GM12873 (cell line): ENCODE measurements at regions not wholly inside any gene's neighbourhood (a gene's known extent, or its start where the extent isn't known, plus 50 kb on each side); places are given as distances from the start of the nearest gene placed in this dataset.

Experiments
- TF ChIP-seq, protein P1 (sequence below): IDR thresholded peaks from 2 replicates; pipeline ENCODE4 v1.5.1; 2012; ENCODE audit warnings: low read depth, mild to moderate bottlenecking, moderate library complexity, low read length, control low read depth; ENCODE audit not compliant: insufficient read depth; ENCODE audit errors: missing control alignments

DNA sequence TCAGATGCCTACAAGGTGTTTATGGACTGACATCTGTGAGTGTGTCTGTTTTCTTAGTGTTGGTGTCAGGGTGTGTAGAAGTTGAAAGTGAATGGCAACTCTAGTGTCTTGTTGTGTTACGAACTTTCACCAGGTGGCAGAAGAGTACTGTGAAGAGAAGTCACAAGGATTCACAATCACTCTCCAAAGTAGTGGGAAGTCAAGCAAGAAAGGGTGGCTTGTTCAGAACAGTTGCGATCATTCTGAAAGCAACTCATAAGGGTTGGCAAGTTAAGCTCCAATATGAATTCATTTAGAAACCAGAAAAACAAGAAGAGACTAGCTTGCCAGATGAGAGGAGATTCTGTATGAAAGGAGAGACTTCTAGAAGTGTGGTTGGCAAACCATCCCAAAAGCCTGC is 86.1 kb downstream of the FASLG start:
- TF ChIP-seq, protein P1, sequence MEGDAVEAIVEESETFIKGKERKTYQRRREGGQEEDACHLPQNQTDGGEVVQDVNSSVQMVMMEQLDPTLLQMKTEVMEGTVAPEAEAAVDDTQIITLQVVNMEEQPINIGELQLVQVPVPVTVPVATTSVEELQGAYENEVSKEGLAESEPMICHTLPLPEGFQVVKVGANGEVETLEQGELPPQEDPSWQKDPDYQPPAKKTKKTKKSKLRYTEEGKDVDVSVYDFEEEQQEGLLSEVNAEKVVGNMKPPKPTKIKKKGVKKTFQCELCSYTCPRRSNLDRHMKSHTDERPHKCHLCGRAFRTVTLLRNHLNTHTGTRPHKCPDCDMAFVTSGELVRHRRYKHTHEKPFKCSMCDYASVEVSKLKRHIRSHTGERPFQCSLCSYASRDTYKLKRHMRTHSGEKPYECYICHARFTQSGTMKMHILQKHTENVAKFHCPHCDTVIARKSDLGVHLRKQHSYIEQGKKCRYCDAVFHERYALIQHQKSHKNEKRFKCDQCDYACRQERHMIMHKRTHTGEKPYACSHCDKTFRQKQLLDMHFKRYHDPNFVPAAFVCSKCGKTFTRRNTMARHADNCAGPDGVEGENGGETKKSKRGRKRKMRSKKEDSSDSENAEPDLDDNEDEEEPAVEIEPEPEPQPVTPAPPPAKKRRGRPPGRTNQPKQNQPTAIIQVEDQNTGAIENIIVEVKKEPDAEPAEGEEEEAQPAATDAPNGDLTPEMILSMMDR, result peak; percentile 81

DNA sequence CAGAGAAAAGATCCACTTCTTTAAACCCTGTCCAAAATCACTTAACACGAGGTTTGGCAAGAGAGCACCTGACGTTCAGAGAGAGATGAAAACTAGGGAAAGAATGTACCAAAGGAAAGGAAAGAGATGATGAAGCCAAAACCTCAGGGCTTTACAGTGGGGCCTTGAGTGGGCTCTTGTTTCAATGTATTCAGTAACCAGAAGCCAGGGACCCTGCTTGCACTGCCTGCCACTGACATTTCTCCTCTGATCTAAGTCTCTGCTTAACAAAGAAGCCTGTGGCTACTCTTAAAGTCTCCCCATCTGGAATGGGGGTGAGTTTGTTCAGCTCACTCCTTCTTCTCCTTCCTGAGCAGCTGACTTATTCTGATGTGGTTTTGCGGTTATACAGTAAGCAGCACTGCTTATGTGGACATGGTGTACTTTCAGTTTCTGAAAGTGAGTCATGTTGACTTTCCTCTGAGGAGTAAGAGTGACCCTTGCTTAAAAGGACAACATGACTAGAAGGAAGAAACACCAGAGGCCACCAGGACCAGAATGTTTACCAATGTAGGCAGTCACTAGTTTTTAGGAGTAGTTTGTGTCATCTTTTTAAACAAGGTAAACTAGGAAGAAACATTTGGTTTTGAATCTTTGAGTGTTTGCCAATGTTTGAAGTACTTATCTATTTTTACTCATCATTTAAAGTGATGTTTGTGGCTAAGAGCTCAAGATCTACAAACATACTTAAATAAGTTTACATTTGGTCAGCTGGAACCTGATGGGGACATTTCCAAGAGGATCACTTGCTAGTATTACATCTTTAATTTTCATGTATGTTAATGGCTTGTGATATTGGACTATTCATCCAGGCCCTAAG is 87.4 kb downstream of the FASLG start:
- TF ChIP-seq, protein P1, result no peak

DNA sequence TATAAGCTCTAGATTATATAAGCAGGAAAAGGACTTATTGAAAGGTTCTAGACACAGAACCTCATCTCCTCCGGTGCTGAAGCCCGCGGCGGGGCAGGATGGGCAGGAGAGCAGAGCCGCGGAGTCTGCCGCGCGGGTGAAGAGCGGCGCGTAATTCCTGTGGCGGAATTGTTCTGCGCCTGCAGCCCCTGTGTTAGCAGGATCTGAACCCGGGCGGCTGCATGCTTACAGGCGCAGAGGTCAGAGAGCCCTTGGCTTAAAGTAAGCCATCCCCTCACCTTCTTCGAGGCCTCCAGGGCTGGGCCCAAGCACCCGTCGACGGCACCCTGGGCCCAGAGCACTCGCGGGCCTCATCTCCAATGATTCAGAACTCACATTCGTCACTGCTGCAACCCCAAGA is 89.3 kb downstream of the FASLG start:
- TF ChIP-seq, protein P1, result no peak

DNA sequence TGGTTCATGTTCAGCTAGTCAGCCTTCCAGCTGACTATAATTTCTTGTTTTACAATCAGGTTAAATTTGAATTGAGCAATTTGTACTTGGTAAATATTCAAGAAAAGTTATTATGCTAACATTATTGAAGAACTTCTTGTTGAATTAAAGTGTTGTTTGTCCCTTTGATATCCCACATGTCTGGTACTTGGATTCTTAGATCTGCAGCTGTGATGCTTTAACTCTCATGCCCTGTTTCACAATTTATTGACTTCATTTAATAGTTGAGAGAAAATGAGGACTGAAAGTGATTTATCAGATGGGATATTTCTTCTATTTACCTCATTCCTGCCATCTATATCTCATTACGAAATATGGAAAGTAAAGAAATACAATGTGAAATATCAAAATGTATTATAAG is 92.8 kb downstream of the FASLG start:
- TF ChIP-seq, protein P1, result no peak

DNA sequence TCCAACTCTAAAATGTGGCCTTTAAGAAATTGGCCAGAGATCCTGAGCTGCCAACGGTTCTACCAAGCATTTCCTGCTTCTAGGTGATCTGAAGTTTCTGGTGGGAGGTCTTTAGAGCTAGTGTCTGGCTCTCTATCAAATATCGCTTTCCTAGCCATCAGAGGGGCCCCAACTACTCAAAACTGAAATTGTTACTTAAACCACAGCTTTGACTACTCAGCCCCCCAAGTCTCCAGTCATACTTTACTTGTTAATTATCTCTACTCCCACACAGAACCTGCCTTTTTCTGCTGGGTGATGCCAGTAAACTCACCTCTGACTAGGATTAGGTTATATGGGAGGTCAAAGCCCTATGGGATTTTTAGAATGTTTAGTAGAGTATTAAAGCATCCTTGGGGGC is 95.1 kb downstream of the FASLG start:
- TF ChIP-seq, protein P1, result no peak

DNA sequence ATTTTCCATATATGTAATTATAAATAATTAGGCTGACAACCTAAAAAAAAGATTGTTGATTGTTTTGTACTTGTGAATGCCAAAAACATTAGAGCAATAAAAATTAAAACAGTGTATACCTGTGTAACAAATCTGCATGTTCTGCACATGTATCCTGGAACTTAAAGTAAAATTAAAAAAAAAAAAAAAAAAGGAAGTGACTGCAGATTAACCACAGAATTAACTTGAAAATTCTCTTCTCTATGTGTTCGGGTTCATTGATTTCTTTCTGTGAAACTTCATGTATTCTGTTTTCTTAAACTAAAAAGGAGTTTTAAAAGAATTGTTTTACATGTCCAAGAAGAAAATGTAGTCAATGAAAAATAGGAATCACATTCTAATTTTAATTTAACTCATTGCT is 95.7 kb downstream of the FASLG start:
- TF ChIP-seq, protein P1, result no peak

DNA sequence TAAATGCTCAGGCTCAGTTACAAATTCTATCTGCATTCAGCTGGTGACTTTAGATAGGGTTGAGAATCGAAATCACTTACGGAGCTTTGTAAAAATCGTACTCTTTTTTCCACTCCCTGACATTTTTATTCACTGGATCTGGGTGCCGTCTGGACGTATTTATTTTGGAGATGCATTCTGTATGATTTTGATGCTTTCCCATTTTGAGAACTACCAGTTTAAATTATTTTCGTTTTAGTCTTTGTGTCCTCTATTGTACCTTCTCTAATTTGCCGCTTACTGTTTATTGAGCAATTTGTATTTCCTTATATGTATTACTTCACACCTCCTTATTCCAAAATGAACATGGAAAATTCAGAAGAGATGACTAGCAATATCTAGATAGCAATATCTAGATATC is 96.2 kb downstream of the FASLG start:
- TF ChIP-seq, protein P1, result no peak
